Esophagus squamous epithelium (tissue), 4 donors: ENCODE measurements at regions not wholly inside any gene's neighbourhood (a gene's known extent, or its start where the extent isn't known, plus 50 kb on each side); places are given as distances from the start of the nearest gene placed in this dataset.

Experiments
- POLR2A ChIP-seq, 4 donors: fragments of 450-650 bp; IDR thresholded peaks; one replicate each; pipeline ENCODE4 v1.6.1; 2017; ENCODE audit warnings: antibody characterized with exemption in 4 of 4, mild to moderate bottlenecking in 4 of 4, moderate library complexity in 3 of 4
- TF ChIP-seq, protein P1 (sequence below), 6 experiments: fragments of 450-650 bp in 4 of 6; fragments of 200-600 bp in 2 of 6; sonication (generic) in 2 of 6; IDR thresholded peaks; one replicate each; pipeline ENCODE4 v1.5.1; 2016 to 2019; ENCODE audit warnings: antibody characterized with exemption in 6 of 6, mild to moderate bottlenecking in 4 of 6, moderate library complexity in 4 of 6

DNA sequence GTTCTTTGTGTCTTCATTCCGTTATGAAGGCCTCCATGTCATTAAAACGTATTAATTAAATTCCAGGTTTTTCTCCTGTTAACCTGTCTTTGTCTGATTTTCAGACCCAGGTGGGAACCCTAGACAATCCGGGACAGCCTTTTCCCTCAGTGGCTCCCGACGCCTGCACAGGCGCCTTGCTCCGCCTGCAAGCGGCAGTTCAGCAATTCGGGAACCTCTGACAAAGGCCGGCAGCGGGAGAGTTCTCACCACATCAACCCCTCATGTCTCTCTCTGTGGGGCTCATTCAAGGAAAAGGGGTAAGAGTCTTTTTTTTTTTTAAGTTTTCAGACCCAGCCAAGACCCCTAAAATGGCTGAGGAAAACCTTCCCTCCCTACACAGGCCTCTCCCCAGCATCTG is 259.8 kb upstream of the SALL3 start:
- TF ChIP-seq, protein P1, sequence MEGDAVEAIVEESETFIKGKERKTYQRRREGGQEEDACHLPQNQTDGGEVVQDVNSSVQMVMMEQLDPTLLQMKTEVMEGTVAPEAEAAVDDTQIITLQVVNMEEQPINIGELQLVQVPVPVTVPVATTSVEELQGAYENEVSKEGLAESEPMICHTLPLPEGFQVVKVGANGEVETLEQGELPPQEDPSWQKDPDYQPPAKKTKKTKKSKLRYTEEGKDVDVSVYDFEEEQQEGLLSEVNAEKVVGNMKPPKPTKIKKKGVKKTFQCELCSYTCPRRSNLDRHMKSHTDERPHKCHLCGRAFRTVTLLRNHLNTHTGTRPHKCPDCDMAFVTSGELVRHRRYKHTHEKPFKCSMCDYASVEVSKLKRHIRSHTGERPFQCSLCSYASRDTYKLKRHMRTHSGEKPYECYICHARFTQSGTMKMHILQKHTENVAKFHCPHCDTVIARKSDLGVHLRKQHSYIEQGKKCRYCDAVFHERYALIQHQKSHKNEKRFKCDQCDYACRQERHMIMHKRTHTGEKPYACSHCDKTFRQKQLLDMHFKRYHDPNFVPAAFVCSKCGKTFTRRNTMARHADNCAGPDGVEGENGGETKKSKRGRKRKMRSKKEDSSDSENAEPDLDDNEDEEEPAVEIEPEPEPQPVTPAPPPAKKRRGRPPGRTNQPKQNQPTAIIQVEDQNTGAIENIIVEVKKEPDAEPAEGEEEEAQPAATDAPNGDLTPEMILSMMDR (IDR thresholded peaks at IDR 0.05), result no peak
- TF ChIP-seq POLR2A (IDR thresholded peaks at IDR 0.05), result no peak
